ENCODE measurements at regions not wholly inside any gene's neighbourhood (a gene's known extent, or its start where the extent isn't known, plus 50 kb on each side); places are given as distances from the start of the nearest gene placed in this dataset.

- Histone ChIP-seq H3K4me1 (no peaks in the 10 kb centered on the region), H3K27me3 (no peaks in the 10 kb centered on the region), H3K27ac (no peak overlapping the region), H3K4me3 (no peak overlapping the region), H3K9me3 (no peaks in the 10 kb centered on the region), H3K36me3 (no peaks in the 10 kb centered on the region)
- no peak for TF ChIP-seq CTCF (IDR thresholded peaks at IDR 0.05)
- DNase-seq (ENCODE audit: low spot score), result no peak
Measured at GRCh38 chr7:41219276-41219675, 483.6 kb downstream of the INHBA start.

- H3K9me3 ChIP-seq, result no peaks in the 10 kb centered on the region
- H3K27me3 ChIP-seq, result no peaks in the 10 kb centered on the region
- TF ChIP-seq CTCF (IDR thresholded peaks at IDR 0.05), result no peak
- H3K4me1 ChIP-seq, result no peaks in the 10 kb centered on the region
- no peaks in the 10 kb centered on the region for H3K36me3 ChIP-seq
- H3K27ac ChIP-seq, result no peak overlapping the region
- no peak overlapping the region for H3K4me3 ChIP-seq
- DNase-seq (ENCODE audit: low spot score), result no peak
Measured at GRCh38 chr7:41217306-41217705, 485.6 kb downstream of the INHBA start.

- Histone ChIP-seq H3K9me3 (no peaks in the 10 kb centered on the region), H3K36me3 (no peaks in the 10 kb centered on the region), H3K27me3 (no peaks in the 10 kb centered on the region), H3K4me3 (no peak overlapping the region), H3K27ac (no peak overlapping the region), H3K4me1 (no peaks in the 10 kb centered on the region)
- no peak for DNase-seq (ENCODE audit: low spot score)
- no peak for TF ChIP-seq CTCF (IDR thresholded peaks at IDR 0.05)
Measured at GRCh38 chr7:41207141-41207540, 495.7 kb downstream of the INHBA start.

- Histone ChIP-seq H3K4me3 (no peak overlapping the region), H3K36me3 (no peaks in the 10 kb centered on the region), H3K9me3 (no peaks in the 10 kb centered on the region), H3K4me1 (no peaks in the 10 kb centered on the region), H3K27me3 (no peaks in the 10 kb centered on the region), H3K27ac (no peak overlapping the region)
- no peak for TF ChIP-seq CTCF (IDR thresholded peaks at IDR 0.05)
- DNase-seq (ENCODE audit: low spot score), result no peak
Measured at GRCh38 chr7:41206267-41206666, 496.6 kb downstream of the INHBA start.

- H3K9me3 ChIP-seq, result no peaks in the 10 kb centered on the region
- DNase-seq (ENCODE audit: low spot score), result no peak
- H3K27ac ChIP-seq, result no peak overlapping the region
Measured at GRCh38 chr7:41205600-41205999, 497.3 kb downstream of the INHBA start.

More at GRCh38 chr7:41205600-41205999, 497.3 kb downstream of the INHBA start:
- no peaks in the 10 kb centered on the region for H3K4me1 ChIP-seq
- TF ChIP-seq CTCF (IDR thresholded peaks at IDR 0.05), result no peak
- H3K36me3 ChIP-seq, result no peaks in the 10 kb centered on the region
- H3K27me3 ChIP-seq, result no peaks in the 10 kb centered on the region
- no peak overlapping the region for H3K4me3 ChIP-seq
